Cardiac fibroblast (primary cell): ENCODE measurements at regions not wholly inside any gene's neighbourhood (a gene's known extent, or its start where the extent isn't known, plus 50 kb on each side); places are given as distances from the start of the nearest gene placed in this dataset.
"Not testable (repeated sequence)": the region's sequence is repeated elsewhere in the genome, so short reads cannot be mapped to it uniquely, and the experiment has no call there.

Experiments used
- DNase-seq, 2 donors: peaks; one replicate each; pipeline versions ENCODE4 v3.0.0 to v3.0.0-alpha.2; 2010; ENCODE audit warnings: low read depth in 2 of 2
- H3K4me3 ChIP-seq, 2 donors: replicated peaks in 1 of 2; 1 replicate in 1 of 2; 2 replicates in 1 of 2; pipeline ENCODE4 v1.5.1; 2011; ENCODE audit warnings: low read depth in 2 of 2, low read length in 2 of 2, mild to moderate bottlenecking in 2 of 2, moderate library complexity in 1 of 2
- CTCF ChIP-seq: IDR thresholded peaks from one replicate; pipeline ENCODE4 v1.5.1; 2011; ENCODE audit warnings: low read depth, mild to moderate bottlenecking, low read length, inconsistent platforms

GRCh38 chr1:195740862-195741261 lies 867.4 kb downstream of the KCNT2 start:
- TF ChIP-seq CTCF = no peak
- H3K4me3 ChIP-seq = no peak overlapping the region
- DNase-seq = no peak

GRCh38 chr1:195738966-195739650 lies 869.1 kb downstream of the KCNT2 start:
- H3K4me3 ChIP-seq = no peak overlapping the region
- TF ChIP-seq CTCF = no peak
- DNase-seq = no peak

- DNase-seq = no peak
- TF ChIP-seq CTCF = no peak
- no peak overlapping the region for H3K4me3 ChIP-seq
Observed at GRCh38 chr1:195735140-195735539, 873.1 kb downstream of the KCNT2 start.

- no peak overlapping the region for H3K4me3 ChIP-seq
- TF ChIP-seq CTCF = peak; percentile 21
- DNase-seq = peak in 1 of 2 donors; percentile 1
Observed at GRCh38 chr1:195733826-195734225, 874.4 kb downstream of the KCNT2 start.

- DNase-seq = no peak
Observed at GRCh38 chr1:195733408-195733807, 874.8 kb downstream of the KCNT2 start.

GRCh38 chr1:195731385-195731784 lies 876.9 kb downstream of the KCNT2 start:
- no peak for TF ChIP-seq CTCF
- no peak for DNase-seq
- no peak overlapping the region for H3K4me3 ChIP-seq

More at GRCh38 chr1:195733408-195733807, 874.8 kb downstream of the KCNT2 start:
- TF ChIP-seq CTCF = no peak
- no peak overlapping the region for H3K4me3 ChIP-seq

GRCh38 chr1:195723796-195724194 lies 884.4 kb downstream of the KCNT2 start:
- no peak for TF ChIP-seq CTCF
- no peak overlapping the region for H3K4me3 ChIP-seq
- DNase-seq = no peak

- not testable (repeated sequence) for H3K4me3 ChIP-seq
Observed at GRCh38 chr1:195722852-195723795, 885.1 kb downstream of the KCNT2 start.

GRCh38 chr1:195722146-195722545 lies 886.1 kb downstream of the KCNT2 start:
- DNase-seq, H3K4me3 ChIP-seq: not testable (repeated sequence)

More at GRCh38 chr1:195722852-195723795, 885.1 kb downstream of the KCNT2 start:
- DNase-seq = not testable (repeated sequence)
